ENCODE measurements at regions not wholly inside any gene's neighbourhood (a gene's known extent, or its start where the extent isn't known, plus 50 kb on each side); places are given as distances from the start of the nearest gene placed in this dataset. TPM values are rescaled to one million over a fixed set of nuclear protein-coding genes. Genes with fewer than 3 reads are reported as not detected.
"Not testable (repeated sequence)": the region's sequence is repeated elsewhere in the genome, so short reads cannot be mapped to it uniquely, and the experiment has no call there.

DNA sequence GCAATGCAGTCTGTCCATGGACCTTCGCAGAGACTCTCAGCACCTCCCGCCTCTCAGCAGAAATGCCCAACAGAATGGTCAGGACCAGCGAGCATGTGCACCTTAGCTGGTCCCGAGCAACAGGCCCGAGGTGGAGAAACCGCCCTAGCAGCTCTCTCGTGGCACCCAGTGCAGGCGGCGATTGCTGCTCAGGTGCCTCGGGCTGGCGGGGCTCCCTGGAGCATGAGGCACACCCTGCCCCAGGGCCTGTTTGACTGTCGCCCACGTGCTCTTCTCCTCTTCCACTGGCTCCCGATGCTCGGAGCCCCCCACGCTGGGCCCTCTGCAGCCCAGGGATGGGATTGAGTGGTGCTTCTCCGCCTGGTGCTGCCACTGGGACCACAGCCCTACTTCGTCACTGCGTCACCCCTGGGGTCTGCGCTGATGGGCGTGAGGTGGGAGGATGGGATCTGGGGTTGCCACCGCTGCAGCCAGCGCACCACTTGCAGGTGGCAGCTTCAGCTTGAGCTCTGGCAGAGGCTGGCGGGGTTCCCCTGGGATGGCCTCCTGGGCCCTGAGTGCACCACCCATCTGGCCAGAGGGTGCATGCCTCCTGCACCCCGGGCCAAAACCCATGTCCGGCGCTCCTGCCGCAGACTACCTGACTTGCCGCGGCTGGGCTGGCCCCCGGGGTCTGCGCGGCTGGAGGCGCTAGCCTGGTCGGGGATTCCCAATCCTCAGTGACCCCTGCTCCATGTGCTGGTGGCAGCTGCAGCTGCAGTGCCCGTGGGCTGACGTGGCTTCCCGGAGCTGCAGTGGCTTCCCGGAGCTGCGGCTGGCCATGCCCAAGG, 244.2 kb downstream of the FOXD4L6 start:
- H3K9me3 ChIP-seq (ENCODE audit: control insufficient read depth in 2 of 3, insufficient read depth in 1 of 3, low read length in 3 of 3): peaks cover 5 to 86% (median 17%) of the 10 kb centered on the region in 3 donors
- TF ChIP-seq, protein P1, sequence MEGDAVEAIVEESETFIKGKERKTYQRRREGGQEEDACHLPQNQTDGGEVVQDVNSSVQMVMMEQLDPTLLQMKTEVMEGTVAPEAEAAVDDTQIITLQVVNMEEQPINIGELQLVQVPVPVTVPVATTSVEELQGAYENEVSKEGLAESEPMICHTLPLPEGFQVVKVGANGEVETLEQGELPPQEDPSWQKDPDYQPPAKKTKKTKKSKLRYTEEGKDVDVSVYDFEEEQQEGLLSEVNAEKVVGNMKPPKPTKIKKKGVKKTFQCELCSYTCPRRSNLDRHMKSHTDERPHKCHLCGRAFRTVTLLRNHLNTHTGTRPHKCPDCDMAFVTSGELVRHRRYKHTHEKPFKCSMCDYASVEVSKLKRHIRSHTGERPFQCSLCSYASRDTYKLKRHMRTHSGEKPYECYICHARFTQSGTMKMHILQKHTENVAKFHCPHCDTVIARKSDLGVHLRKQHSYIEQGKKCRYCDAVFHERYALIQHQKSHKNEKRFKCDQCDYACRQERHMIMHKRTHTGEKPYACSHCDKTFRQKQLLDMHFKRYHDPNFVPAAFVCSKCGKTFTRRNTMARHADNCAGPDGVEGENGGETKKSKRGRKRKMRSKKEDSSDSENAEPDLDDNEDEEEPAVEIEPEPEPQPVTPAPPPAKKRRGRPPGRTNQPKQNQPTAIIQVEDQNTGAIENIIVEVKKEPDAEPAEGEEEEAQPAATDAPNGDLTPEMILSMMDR (IDR thresholded peaks at IDR 0.05; ENCODE audit: borderline replicate concordance, extremely low read depth, insufficient read depth): no peak
- H3K36me3 ChIP-seq (ENCODE audit: control insufficient read depth in 2 of 3, insufficient read depth in 3 of 3, low read length in 3 of 3): no peaks in the 10 kb centered on the region
- no peak overlapping the region for H3K9ac ChIP-seq (ENCODE audit: low read length in 3 of 3)
- no peak overlapping the region for H3K27ac ChIP-seq (ENCODE audit: low read depth in 2 of 2, low read length in 2 of 2)
- FAIRE-seq: no peak
- intact Hi-C loops (cut with DNase I): no loop called here
- peak in 2 of 5 donors; percentile 37 to 76 for DNase-seq
- H3K4me1 ChIP-seq (ENCODE audit: control insufficient read depth in 2 of 3, insufficient read depth in 2 of 3, low read depth in 1 of 3, low read length in 3 of 3): no peaks in the 10 kb centered on the region
- H3K4me3 ChIP-seq (ENCODE audit: low read length in 3 of 3): no peak overlapping the region
- H3K27me3 ChIP-seq (ENCODE audit: control insufficient read depth, insufficient read depth, low read length): no peaks in the 10 kb centered on the region

DNA sequence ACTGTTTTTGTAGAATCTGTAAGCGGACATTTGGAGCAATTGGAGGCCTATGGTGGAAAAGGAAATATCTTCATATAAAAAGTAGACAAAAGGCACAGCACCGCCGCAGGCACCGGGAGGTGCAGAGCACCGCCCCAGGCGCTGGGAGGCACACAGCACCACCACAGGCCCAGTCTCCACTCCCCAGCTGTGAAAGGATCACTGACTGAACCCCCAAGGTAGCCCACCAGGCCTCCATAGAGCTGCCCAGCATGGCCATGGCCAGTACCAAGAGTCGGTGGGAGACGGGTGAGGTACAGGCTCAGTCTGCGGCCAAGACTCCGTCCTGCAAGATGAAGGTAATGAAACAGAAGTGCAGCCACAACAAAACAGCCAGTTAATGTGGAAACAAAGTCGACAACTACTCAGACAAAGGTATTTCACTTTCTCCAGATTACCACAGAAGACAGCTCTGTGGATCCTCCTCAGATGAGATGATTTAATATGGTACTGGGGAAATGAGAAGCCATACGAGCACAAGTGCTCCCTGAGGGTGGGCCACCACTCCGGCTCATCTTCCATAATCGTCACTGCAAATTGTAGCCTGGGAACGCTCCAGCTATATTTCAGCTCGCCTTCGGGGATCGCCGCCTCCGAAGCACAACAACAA, 244.9 kb downstream of the FOXD4L6 start:
- H3K4me1 ChIP-seq (ENCODE audit: control insufficient read depth in 2 of 3, insufficient read depth in 2 of 3, low read depth in 1 of 3, low read length in 3 of 3); H3K36me3 ChIP-seq (ENCODE audit: control insufficient read depth in 2 of 3, insufficient read depth in 3 of 3, low read length in 3 of 3); FAIRE-seq; H3K4me3 ChIP-seq (ENCODE audit: low read length in 3 of 3); H3K27me3 ChIP-seq (ENCODE audit: control insufficient read depth, insufficient read depth, low read length); H3K27ac ChIP-seq (ENCODE audit: low read depth in 2 of 2, low read length in 2 of 2); intact Hi-C loops (cut with DNase I); H3K9ac ChIP-seq (ENCODE audit: low read length in 3 of 3): not testable (repeated sequence)
- DNase-seq: peak in 1 of 5 donors; percentile 51
- peaks cover 5 to 81% (median 17%) of the 10 kb centered on the region in 3 donors for H3K9me3 ChIP-seq (ENCODE audit: control insufficient read depth in 2 of 3, insufficient read depth in 1 of 3, low read length in 3 of 3)

DNA sequence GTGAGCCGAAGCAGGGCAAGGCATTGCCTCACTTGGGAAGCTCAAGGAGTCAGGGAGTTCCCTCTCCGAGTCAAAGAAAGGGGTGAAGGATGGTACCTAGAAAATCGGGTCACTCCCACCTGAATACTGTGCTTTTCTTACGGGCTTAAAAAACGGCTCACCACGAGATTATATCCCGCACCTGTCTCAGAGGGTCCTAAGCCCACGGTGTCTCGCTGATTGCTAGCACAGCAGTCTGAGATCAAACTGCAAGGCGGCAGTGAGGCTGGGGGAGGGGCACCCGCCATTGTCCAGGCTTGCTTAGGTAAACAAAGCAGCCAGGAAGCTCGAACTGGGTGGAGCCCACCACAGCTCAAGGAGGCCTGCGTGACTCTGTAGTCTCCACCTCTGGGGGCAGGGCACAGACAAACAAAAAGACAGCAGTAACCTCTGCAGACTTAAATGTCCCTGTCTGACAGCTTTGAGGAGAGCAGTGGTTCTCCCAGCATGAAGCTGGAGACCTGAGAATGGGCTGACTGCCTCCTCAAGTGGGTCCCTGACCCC, 254.7 kb downstream of the FOXD4L6 start:
- H3K36me3 ChIP-seq (ENCODE audit: control insufficient read depth in 2 of 3, insufficient read depth in 3 of 3, low read length in 3 of 3); H3K4me3 ChIP-seq (ENCODE audit: low read length in 3 of 3); FAIRE-seq; H3K27me3 ChIP-seq (ENCODE audit: control insufficient read depth, insufficient read depth, low read length); H3K4me1 ChIP-seq (ENCODE audit: control insufficient read depth in 2 of 3, insufficient read depth in 2 of 3, low read depth in 1 of 3, low read length in 3 of 3); H3K27ac ChIP-seq (ENCODE audit: low read depth in 2 of 2, low read length in 2 of 2); intact Hi-C loops (cut with DNase I); H3K9ac ChIP-seq (ENCODE audit: low read length in 3 of 3): not testable (repeated sequence)
- peak in 1 of 5 donors; percentile 36 for DNase-seq
- H3K9me3 ChIP-seq (ENCODE audit: control insufficient read depth in 2 of 3, insufficient read depth in 1 of 3, low read length in 3 of 3): peaks cover 2 to 39% (median 15%) of the 10 kb centered on the region in 3 donors

DNA sequence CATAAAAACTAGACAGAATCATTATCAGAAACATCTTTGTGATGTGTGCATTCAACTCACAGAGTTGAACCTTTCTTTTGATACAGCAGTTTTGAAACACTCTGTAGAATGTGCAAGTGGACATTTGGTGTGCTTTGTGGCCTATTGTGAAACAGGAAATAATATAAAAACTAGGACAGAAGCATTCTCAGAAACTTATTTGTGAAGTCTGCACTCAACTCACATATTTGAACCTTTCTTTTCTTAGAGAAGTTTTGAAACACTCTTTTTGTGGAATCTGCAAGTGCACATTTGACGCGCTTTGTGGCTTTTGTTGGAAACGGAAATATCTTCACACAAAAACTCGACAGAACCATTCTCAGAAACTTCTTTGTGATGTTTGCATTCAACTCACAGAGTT, 260.0 kb downstream of the FOXD4L6 start:
- H3K27ac ChIP-seq (ENCODE audit: low read depth in 2 of 2, low read length in 2 of 2); intact Hi-C loops (cut with DNase I); DNase-seq; H3K4me1 ChIP-seq (ENCODE audit: control insufficient read depth in 2 of 3, insufficient read depth in 2 of 3, low read depth in 1 of 3, low read length in 3 of 3); H3K36me3 ChIP-seq (ENCODE audit: control insufficient read depth in 2 of 3, insufficient read depth in 3 of 3, low read length in 3 of 3); H3K4me3 ChIP-seq (ENCODE audit: low read length in 3 of 3); FAIRE-seq; H3K9ac ChIP-seq (ENCODE audit: low read length in 3 of 3); H3K27me3 ChIP-seq (ENCODE audit: control insufficient read depth, insufficient read depth, low read length): not testable (repeated sequence)
- peaks cover 4 to 54% (median 23%) of the 10 kb centered on the region in 3 donors for H3K9me3 ChIP-seq (ENCODE audit: control insufficient read depth in 2 of 3, insufficient read depth in 1 of 3, low read length in 3 of 3)

Small RNA genes in the stretch of these regions (microRNA-seq; reads per million reads assigned to microRNA genes)
- gene MIR1299: not detected

Data from kidney (tissue), 13 donors.